ENCODE measurements at regions not wholly inside any gene's neighbourhood (a gene's known extent, or its start where the extent isn't known, plus 50 kb on each side); places are given as distances from the start of the nearest gene placed in this dataset.

DNA sequence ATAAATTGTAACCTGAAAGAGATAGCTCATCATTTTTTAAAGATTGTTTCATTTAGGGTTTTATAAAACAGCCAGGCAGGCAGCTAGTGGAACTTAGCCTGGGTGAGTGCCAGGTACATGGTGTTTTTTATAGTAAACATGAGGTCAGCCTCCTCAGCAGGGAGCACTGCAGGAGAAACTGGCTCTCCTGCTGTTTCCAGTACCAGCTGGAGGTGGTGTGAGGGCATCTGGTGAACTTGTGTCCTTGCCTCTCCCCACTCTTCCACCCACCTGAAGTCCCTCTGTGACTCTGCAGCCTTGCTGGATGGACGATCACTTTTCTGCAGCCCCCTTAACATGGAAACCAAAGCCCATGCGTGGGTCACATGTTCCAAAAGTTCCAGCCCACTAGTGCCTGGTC is 128.4 kb downstream of the FAM174B start:
- no peak for TF ChIP-seq CHD1 (IDR thresholded peaks at IDR 0.05; ENCODE audit: low read depth, low read length)
- TF ChIP-seq FOS (IDR thresholded peaks at IDR 0.05; ENCODE audit: low read depth, low read length), result no peak
- no peak for TF ChIP-seq NFE2L2 (IDR thresholded peaks at IDR 0.05; ENCODE audit: low read depth, low read length)
- Histone ChIP-seq H4K20me1 (ENCODE audit: insufficient read depth, low read length) (no peaks in the 10 kb centered on the region), H2BK5ac (ENCODE audit: low read depth, low read length, poor library complexity, severe bottlenecking) (no peak overlapping the region), H2AFZ (replicated peaks; ENCODE audit: low read length, poor library complexity) (no peak overlapping the region), H3K56ac (ENCODE audit: extremely low read depth, insufficient read depth, low read length) (no peak overlapping the region), H2BK20ac (ENCODE audit: low read depth, low read length) (no peak overlapping the region), H3K9me3 (ENCODE audit: control insufficient read depth, insufficient read depth, low read length) (no peaks in the 10 kb centered on the region; the same call in 1 of the 2 replicates), H3K14ac (replicated peaks; ENCODE audit: low read depth, low read length) (no peak overlapping the region), H3K9ac (ENCODE audit: low read depth, low read length) (no peak overlapping the region), H3K23ac (ENCODE audit: low read depth, low read length) (no peak overlapping the region), H3K4me3 (ENCODE audit: insufficient read depth, low read depth, low read length) (no peak overlapping the region), H3K4me2 (ENCODE audit: low read depth, low read length) (no peak overlapping the region), H2BK120ac (ENCODE audit: low read depth, low read length) (no peak overlapping the region), H2AK9ac (replicated peaks; ENCODE audit: low read depth, low read length, poor library complexity) (no peak overlapping the region), H2BK15ac (ENCODE audit: low read depth, low read length) (no peak overlapping the region), H4K8ac (ENCODE audit: low read depth in 2 of 2, low read length in 2 of 2) (no peak overlapping the region), H3K27me3 (ENCODE audit: control insufficient read depth, insufficient read depth, low read length) (no peaks in the 10 kb centered on the region), H4K5ac (ENCODE audit: low read depth, low read length) (no peak overlapping the region), H3K36me3 (ENCODE audit: control insufficient read depth, insufficient read depth, low read length) (no peaks in the 10 kb centered on the region), H2AK5ac (ENCODE audit: low read depth, low read length) (no peak overlapping the region), H3K4ac (ENCODE audit: low read depth, low read length) (no peak overlapping the region), H4K91ac (ENCODE audit: insufficient read depth, low read depth, low read length) (no peak overlapping the region), H3K79me1 (ENCODE audit: low read depth in 1 of 2, low read length in 2 of 2) (no peaks in the 10 kb centered on the region), H3K9me1 (ENCODE audit: insufficient read depth, low read length) (no peaks in the 10 kb centered on the region), H3K18ac (ENCODE audit: low read depth, low read length) (no peak overlapping the region), H3K4me1 (ENCODE audit: control insufficient read depth, insufficient read depth, low read length) (no peaks in the 10 kb centered on the region), H3K27ac (ENCODE audit: insufficient read depth, low read length) (no peak overlapping the region)
- ChIA-PET POLR2A (ENCODE audit: unreplicated experiment) (no interaction called here), CTCF (no interaction called here)
- no TSS peak for BruUV-seq (replicated peaks)
- intact Hi-C loops (cut with micrococcal nuclease) (no loop called here), dilution Hi-C loops (cut with HindIII; ENCODE audit: low sequenced_read_pairs, unreplicated experiment) (no loop called here), in situ Hi-C loops (cut with MboI; ENCODE audit: low sequenced_read_pairs) (no loop called here)
- DNase-seq (no peak), ATAC-seq (ENCODE audit: low read depth) (no peak)
- 55% methylated on average over 1 of the region's 2 CpGs; no CpG with 5 or more reads in 1 of the 2 experiments for WGBS, 2 experiments (ENCODE audit: extremely low coverage in 2 of 2, insufficient read length in 1 of 2)

All from IMR-90 (cell line).